ENCODE measurements at regions not wholly inside any gene's neighbourhood (a gene's known extent, or its start where the extent isn't known, plus 50 kb on each side); places are given as distances from the start of the nearest gene placed in this dataset.

GRCh38 chr5:73317523-73317922 lies 131.1 kb downstream of the FOXD1 start:
- TF ChIP-seq, protein P1, sequence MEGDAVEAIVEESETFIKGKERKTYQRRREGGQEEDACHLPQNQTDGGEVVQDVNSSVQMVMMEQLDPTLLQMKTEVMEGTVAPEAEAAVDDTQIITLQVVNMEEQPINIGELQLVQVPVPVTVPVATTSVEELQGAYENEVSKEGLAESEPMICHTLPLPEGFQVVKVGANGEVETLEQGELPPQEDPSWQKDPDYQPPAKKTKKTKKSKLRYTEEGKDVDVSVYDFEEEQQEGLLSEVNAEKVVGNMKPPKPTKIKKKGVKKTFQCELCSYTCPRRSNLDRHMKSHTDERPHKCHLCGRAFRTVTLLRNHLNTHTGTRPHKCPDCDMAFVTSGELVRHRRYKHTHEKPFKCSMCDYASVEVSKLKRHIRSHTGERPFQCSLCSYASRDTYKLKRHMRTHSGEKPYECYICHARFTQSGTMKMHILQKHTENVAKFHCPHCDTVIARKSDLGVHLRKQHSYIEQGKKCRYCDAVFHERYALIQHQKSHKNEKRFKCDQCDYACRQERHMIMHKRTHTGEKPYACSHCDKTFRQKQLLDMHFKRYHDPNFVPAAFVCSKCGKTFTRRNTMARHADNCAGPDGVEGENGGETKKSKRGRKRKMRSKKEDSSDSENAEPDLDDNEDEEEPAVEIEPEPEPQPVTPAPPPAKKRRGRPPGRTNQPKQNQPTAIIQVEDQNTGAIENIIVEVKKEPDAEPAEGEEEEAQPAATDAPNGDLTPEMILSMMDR (IDR thresholded peaks at IDR 0.05; ENCODE audit: insufficient read depth, low read length), result no peak
- DNase-seq (ENCODE audit: low read depth), result no peak
- no peak overlapping the region for H3K4me3 ChIP-seq (ENCODE audit: low read depth, low read length)

DNA sequence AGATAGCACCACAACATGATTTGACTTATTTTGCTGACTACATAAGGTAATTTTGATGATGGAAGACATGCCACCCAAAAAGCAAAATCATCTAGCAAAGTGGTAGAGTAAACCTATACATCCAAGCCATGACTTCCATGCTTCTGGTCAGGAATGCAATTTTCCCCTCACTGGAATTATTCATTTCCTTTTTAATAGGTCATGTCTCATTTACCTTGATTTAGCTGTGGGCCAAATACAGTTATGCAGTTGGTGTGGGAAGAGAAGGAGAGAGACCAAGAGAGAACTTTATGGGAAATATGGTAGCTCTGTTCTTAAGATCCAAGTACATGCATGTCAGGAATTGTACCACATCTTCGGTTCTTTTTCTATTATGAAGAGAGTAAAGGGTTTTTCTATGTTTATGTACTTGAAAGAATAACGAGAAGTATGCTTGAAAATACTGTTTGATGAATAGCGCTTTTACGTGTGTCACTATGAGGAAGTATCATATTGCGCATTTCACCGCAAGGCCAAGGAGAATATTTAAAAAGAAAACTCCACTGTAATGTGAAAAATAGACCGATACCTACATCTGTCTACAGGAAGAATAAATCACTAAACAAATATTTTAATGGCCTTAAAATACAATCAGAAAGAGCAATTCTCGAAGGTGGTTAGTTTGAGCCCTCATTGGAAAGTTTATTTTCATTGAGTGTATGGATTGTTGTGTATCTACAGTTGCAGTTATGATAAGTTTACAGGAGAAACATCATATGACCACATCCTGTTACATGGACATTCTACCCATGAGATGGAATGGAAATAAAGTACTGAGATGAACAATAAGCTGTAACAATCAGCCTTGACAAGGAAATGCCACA lies 134.0 kb downstream of the FOXD1 start:
- DNase-seq (ENCODE audit: low read depth), result no peak
- TF ChIP-seq, protein P1 (IDR thresholded peaks at IDR 0.05; ENCODE audit: insufficient read depth, low read length), result no peak

DNA sequence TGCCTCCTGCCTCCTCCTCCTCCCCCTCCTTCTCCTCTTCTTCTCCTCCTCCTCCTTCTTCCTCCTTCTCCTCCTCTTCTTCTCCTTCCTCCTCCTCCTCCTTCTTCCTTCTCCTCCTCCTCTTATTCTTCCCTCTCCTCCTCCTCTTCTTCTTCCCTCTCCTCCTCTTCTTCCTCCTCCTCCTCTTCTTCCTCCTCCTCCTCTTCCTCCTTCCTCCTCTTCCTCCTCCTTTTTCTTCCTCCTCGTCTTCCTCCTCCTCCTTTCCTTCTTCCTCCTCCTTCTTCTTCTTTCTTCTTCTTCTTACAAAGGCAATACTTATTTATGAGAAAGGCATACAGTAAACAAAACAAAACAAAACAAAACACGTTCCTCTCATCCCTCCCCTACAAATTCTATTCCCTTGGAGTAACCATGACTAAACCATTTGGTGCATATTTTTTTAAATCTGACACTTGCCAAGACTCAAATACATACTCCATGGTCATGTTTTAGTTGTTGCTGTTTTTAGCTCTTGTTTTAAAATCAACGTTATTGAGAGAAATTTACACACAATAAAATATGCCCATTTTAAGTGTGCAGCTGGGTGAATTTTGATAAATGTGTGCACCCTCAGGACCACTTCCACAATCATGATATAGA lies 135.6 kb downstream of the FOXD1 start:
- no peak for DNase-seq (ENCODE audit: low read depth)

More for the DNA sequence above, 134.0 kb downstream of the FOXD1 start:
- no peak overlapping the region for H3K4me3 ChIP-seq (ENCODE audit: low read depth, low read length)

GRCh38 chr5:73312146-73312871 lies 136.3 kb downstream of the FOXD1 start:
- DNase-seq (ENCODE audit: low read depth), result peak; percentile 89
- TF ChIP-seq, protein P1 (IDR thresholded peaks at IDR 0.05; ENCODE audit: insufficient read depth, low read length), result peak; percentile 63
- H3K4me3 ChIP-seq (ENCODE audit: low read depth, low read length), result no peak overlapping the region

More for the DNA sequence above, 135.6 kb downstream of the FOXD1 start:
- TF ChIP-seq, protein P1 (IDR thresholded peaks at IDR 0.05; ENCODE audit: insufficient read depth, low read length), result no peak
- H3K4me3 ChIP-seq (ENCODE audit: low read depth, low read length), result no peak overlapping the region

DNA sequence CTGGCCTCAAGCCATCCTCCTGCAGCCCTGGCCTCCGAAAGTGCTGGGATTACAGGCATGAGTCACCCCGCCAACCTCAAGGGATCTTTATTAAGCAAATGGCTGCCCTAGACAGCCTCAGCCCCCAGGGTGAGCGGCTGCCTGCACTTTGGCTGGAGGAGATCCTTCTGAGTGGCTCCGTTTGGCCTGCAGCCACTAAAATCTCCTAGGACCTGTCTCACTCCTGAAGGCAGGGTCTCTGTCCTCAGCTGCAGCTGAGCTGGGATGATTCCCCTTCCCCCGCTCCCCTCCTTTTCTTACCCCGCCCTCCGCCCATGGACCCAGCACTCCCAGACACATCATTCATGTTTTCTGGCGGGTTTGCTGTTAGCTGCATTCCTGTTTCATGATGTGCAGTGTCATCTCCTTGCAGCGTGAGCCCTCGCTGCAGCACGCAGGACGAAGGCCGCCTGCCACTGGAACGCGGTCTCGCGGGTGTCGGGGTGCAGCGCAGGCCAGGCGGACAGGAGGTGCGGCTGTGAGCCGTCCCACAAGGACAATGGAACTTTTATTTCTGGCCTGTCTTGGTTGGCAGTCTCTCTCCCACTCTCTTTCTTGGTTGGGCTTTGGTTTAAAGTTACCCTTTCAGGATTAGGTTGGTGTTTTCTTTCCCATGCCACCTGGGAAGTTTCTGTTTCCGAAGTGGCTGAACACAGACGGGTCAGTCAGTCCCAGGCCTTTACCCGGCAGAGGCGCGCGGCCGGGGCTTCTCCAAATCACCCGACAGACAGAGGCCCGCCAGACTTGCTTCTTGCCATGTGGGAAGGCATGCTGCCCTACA lies 137.1 kb downstream of the FOXD1 start:
- H3K4me3 ChIP-seq (ENCODE audit: low read depth, low read length), result no peak overlapping the region
- DNase-seq (ENCODE audit: low read depth), result peak; percentile 82
- TF ChIP-seq, protein P1 (IDR thresholded peaks at IDR 0.05; ENCODE audit: insufficient read depth, low read length), result no peak

All from fibroblast of the aortic adventitia (primary cell).